OCI-LY7 (cell line): ENCODE measurements at regions not wholly inside any gene's neighbourhood (a gene's known extent, or its start where the extent isn't known, plus 50 kb on each side); places are given as distances from the start of the nearest gene placed in this dataset.

Experiments
- BruUV-seq: library from RNA; stranded (reverse); fragments of 400-500 nt; replicated peaks from 2 replicates; lab custom pipeline; 2021; lab: Mats Ljungman, UMichigan
- CTCF ChIA-PET: fragments of 300-600 bp; sonication (Branson Sonifier 250); formaldehyde crosslinking; loops from one replicate; lab custom pipeline; 2022; ENCODE audit warnings: antibody characterized with exemption; ENCODE audit not compliant: unreplicated experiment; lab: Charles Lee
- POLR2A ChIA-PET: fragments of 300-600 bp; sonication (Branson Sonifier 250); formaldehyde crosslinking; loops from one replicate; lab custom pipeline; 2022; ENCODE audit warnings: antibody characterized with exemption; lab: Charles Lee
- DNase-seq: peaks from one replicate; pipeline ENCODE4 v3.0.0-alpha.2; 2015; ENCODE audit warnings: low spot score
- H2AFZ ChIP-seq: fragments of 200-600 bp; sonication (generic), shearing (Covaris generic); 2 replicates; pipeline ENCODE4 v1.6.1; 2014; ENCODE audit warnings: mild to moderate bottlenecking, antibody characterized with exemption, low read length, moderate library complexity
- H3K27ac ChIP-seq: fragments of 200-600 bp; sonication (generic); 2 replicates; pipeline ENCODE4 v1.5.1; 2014; ENCODE audit warnings: mixed run types, low read depth, mild to moderate bottlenecking, moderate library complexity, low read length, inconsistent platforms; ENCODE audit not compliant: poor library complexity, severe bottlenecking
- H3K36me3 ChIP-seq: fragments of 200-600 bp; sonication (generic); 2 replicates; pipeline ENCODE4 v1.6.1; 2014; ENCODE audit warnings: mild to moderate bottlenecking, antibody characterized with exemption, low read length, moderate library complexity, mixed read lengths; ENCODE audit not compliant: insufficient read depth
- H3K4me1 ChIP-seq: fragments of 200-600 bp; sonication (generic); 2 replicates; pipeline ENCODE4 v1.5.1; 2014; ENCODE audit warnings: mild to moderate bottlenecking, low read length; ENCODE audit not compliant: insufficient read depth, poor library complexity, severe bottlenecking
- H3K4me2 ChIP-seq: fragments of 200-600 bp; sonication (generic); 2 replicates; pipeline ENCODE4 v1.6.1; 2014; ENCODE audit warnings: mild to moderate bottlenecking, low read length
- H3K4me3 ChIP-seq: fragments of 200-600 bp; sonication (generic); 2 replicates; pipeline ENCODE4 v1.5.1; 2014; ENCODE audit warnings: mild to moderate bottlenecking, low read depth, low read length; ENCODE audit not compliant: poor library complexity, severe bottlenecking
- H3K79me2 ChIP-seq: fragments of 200-600 bp; sonication (generic); 2 replicates; pipeline ENCODE4 v1.6.1; 2016; ENCODE audit warnings: low read depth, mild to moderate bottlenecking, low read length, moderate library complexity, mixed read lengths; ENCODE audit not compliant: insufficient read depth
- H3K9me2 ChIP-seq: fragments of 200-600 bp; sonication (generic); 2 replicates; pipeline ENCODE4 v1.6.1; 2016; ENCODE audit warnings: mild to moderate bottlenecking, low read length, mixed read lengths; ENCODE audit not compliant: insufficient read depth
- H3K9me3 ChIP-seq: fragments of 200-600 bp; sonication (generic); 2 replicates; pipeline ENCODE4 v1.6.1; 2014; ENCODE audit warnings: mild to moderate bottlenecking, mixed run types, low read length, mixed read lengths
- H4K20me1 ChIP-seq: fragments of 200-600 bp; sonication (generic); 2 replicates; pipeline ENCODE4 v1.6.1; 2014; ENCODE audit warnings: mild to moderate bottlenecking, antibody characterized with exemption, low read length, moderate library complexity, mixed read lengths; ENCODE audit not compliant: insufficient read depth
- CTCF ChIP-seq: fragments of 200-600 bp; sonication (generic); conservative IDR thresholded peaks from 2 replicates; pipeline ENCODE4 v1.5.1; 2014; ENCODE audit warnings: mild to moderate bottlenecking, antibody characterized with exemption, low read length, moderate library complexity, mixed read lengths
- EZH2phosphoT487 ChIP-seq: fragments of 200-600 bp; sonication (generic); IDR thresholded peaks from 2 replicates; pipeline ENCODE4 v1.6.1; 2018; ENCODE audit warnings: low read depth, borderline replicate concordance, mild to moderate bottlenecking, mixed run types, antibody characterized with exemption, low read length, moderate library complexity, mixed read lengths
- intact Hi-C: fragments of 100-400 bp; cut with micrococcal nuclease; formaldehyde crosslinking; loops from one replicate; pipeline ENCODE4 v1.10.0; 2022; ENCODE audit not compliant: unreplicated experiment

DNA sequence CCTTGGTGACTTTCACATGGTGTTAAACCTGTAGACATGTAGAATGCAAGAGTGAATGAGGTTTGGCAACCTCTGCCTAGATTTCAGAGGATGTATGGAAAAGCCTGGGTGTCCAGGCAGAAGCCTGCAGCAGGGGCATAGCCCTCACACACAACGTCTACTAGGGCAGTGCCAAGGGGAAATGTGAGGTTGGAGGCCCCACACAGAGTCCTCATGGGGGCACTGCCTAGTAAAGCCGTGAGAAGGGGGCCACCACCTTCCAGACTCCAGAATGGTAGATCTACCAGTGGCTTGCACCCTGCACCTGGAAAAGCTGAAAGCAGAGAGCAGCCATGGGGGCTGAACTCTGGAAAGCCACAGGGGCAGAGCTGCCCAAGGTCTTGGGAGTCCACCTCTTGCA is 241.2 kb downstream of the KLF13 start:
- DNase-seq, result no peak
- no peak overlapping the region for H3K4me2 ChIP-seq
- intact Hi-C loops, result no loop called here
- no peaks in the 10 kb centered on the region for H3K9me3 ChIP-seq
- CTCF ChIA-PET, result no interaction called here
- POLR2A ChIA-PET, result no interaction called here
- H3K36me3 ChIP-seq, result no peaks in the 10 kb centered on the region
- no TSS peak for BruUV-seq
- no peak overlapping the region for H3K27ac ChIP-seq
- H3K4me3 ChIP-seq, result no peak overlapping the region
- no peaks in the 10 kb centered on the region for H3K4me1 ChIP-seq
- TF ChIP-seq CTCF (no peak), EZH2phosphoT487 (no peak)
- H2AFZ ChIP-seq, result no peak overlapping the region
- no peaks in the 10 kb centered on the region for H3K9me2 ChIP-seq
- no peaks in the 10 kb centered on the region for H3K79me2 ChIP-seq
- H4K20me1 ChIP-seq, result no peaks in the 10 kb centered on the region

DNA sequence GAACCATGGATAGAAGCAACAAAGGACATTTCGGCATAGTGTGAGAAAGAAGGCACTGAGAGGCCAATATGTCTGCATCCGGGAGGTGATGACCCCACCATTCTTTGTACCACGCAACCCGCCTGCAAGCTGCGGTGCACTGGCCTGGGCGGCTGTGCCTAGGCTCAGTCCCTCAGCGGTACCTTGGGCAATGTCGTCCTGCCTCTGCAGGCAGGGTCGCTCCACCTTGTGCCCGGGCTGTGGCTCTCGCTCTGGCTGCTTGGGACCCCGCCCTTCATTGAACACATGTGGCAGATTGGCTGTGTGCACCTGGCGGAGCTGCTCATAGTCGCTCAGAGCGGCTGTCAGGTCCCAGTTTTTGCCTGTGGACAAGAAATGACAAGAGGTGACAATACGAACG is 243.2 kb downstream of the KLF13 start:
- intact Hi-C loops, result no loop called here
- BruUV-seq, result no TSS peak

GRCh38 chr15:31570591-31570990 is 244.0 kb downstream of the KLF13 start:
- Histone ChIP-seq H3K4me1 (no peaks in the 10 kb centered on the region), H3K79me2 (no peaks in the 10 kb centered on the region), H3K4me3 (no peak overlapping the region), H3K9me2 (no peaks in the 10 kb centered on the region), H4K20me1 (no peaks in the 10 kb centered on the region), H3K27ac (no peak overlapping the region), H3K9me3 (no peaks in the 10 kb centered on the region), H3K4me2 (no peak overlapping the region), H3K36me3 (no peaks in the 10 kb centered on the region), H2AFZ (no peak overlapping the region)
- intact Hi-C loops, result no loop called here
- ChIA-PET POLR2A (no interaction called here), CTCF (no interaction called here)
- DNase-seq, result no peak
- BruUV-seq, result no TSS peak
- TF ChIP-seq EZH2phosphoT487, result no peak
- no peak for TF ChIP-seq CTCF

More for the DNA sequence above, 243.2 kb downstream of the KLF13 start:
- no peak overlapping the region for H3K27ac ChIP-seq
- no peak overlapping the region for H3K4me3 ChIP-seq
- DNase-seq, result no peak
- TF ChIP-seq CTCF (no peak), EZH2phosphoT487 (no peak)
- H3K9me3 ChIP-seq, result no peaks in the 10 kb centered on the region
- POLR2A ChIA-PET, result no interaction called here
- no peaks in the 10 kb centered on the region for H3K79me2 ChIP-seq
- H2AFZ ChIP-seq, result no peak overlapping the region
- H4K20me1 ChIP-seq, result no peaks in the 10 kb centered on the region
- no peaks in the 10 kb centered on the region for H3K36me3 ChIP-seq
- no peak overlapping the region for H3K4me2 ChIP-seq
- no peaks in the 10 kb centered on the region for H3K9me2 ChIP-seq
- no peaks in the 10 kb centered on the region for H3K4me1 ChIP-seq
- CTCF ChIA-PET, result no interaction called here
